GM19025 (cell line): ENCODE measurements at regions not wholly inside any gene's neighbourhood (a gene's known extent, or its start where the extent isn't known, plus 50 kb on each side); places are given as distances from the start of the nearest gene placed in this dataset.
"Not testable (repeated sequence)": the region's sequence is repeated elsewhere in the genome, so short reads cannot be mapped to it uniquely, and the experiment has no call there.

Experiments
- ATAC-seq: cut with Tn5 transposase; IDR thresholded peaks from one replicate; pipeline ENCODE4 v1.9.1; 2021; ENCODE audit warnings: mild to moderate bottlenecking, low read depth, moderate library complexity; ENCODE audit not compliant: unreplicated experiment

DNA sequence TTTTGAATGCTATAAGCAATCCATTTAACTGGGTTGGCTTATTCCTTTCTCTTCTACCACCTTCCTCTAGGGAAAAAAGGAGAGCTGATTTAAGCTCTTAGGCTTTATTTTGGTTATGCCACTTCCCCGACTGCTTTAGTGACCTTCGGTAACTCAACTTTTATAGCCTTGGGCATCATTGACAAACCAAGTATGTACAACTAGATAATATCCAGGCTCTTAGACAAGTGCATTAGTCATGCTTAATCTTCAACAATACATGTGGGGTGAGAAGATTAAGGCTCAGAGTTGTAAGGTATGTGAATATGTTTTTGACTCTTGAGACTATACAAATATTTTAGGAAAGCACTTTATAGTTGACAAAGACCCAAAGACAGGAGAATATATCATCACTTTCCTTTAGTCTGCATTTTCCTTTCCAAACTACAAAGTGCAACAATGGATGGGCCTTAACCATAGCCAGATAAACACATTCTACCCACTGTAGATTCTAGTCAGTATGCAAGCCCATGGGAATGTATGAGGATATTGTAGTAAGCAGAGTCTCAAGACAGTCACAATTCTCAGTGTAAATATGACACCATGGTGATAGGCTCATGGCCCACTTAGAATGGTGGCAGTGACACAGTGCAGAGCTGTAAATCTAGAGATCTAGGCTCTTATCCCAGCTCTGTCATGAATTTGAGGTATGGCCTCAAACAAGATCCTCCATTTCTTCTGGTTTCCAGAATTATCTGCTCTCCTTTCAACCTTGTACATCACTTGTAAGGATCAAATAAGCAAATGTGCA, 1117.3 kb downstream of the SORCS3 start:
- ATAC-seq: no peak

DNA sequence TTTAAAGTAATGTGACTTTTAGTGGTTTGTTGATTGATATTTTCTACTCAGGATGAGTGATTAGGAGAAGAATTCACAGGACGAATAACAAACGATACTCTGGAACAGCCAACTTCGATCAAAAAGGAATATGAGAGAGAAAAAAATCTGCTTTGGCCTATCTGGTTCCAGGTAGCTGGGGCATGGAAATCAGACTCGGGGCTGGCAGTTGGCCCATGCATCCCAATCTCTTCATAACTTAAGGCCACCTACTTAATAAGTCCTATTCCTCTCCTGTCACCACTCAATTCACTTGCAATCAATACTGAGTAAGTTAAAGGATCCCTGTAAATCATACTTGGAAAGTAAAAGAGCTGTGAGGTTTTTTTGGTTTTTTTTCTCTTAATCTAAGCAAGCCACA, 1116.2 kb downstream of the SORCS3 start:
- no peak for ATAC-seq

DNA sequence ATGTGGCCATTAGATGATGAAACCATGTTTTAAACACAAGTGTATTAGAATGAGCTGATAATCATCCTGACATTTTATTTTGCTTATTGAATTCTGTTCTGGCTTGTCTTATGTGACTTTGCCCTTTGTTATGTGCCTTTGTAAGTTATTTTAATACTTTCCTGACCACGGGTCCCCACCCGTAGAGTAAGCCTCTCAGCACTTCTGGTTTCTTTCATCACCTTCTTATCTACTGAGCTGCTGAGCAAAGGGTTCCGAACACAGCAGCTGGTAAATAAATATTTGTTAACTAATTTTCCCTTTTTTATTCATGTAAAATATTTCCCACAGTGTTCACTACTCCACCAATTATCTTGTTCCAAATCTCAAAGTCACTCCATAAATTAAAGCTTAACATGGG, 1115.3 kb downstream of the SORCS3 start:
- no peak for ATAC-seq

DNA sequence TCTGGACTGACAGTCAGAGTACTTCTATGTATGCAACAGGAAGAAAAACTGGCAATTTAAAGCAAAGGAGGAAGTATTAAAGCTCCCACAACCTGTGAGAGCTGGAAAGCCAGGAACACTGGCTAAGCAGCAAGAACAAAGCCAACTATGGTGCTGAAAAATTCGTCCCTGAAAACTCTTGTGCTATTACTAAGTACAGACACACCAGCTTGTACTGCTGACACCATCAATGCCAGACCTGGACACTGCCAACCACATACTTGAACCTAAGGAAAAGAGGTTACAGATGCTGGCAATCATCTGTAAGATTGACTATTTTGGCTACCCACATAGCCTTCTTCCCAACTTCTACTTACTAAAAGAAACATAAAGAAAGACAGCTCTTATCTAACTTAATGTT, 1110.6 kb downstream of the SORCS3 start:
- ATAC-seq: no peak

DNA sequence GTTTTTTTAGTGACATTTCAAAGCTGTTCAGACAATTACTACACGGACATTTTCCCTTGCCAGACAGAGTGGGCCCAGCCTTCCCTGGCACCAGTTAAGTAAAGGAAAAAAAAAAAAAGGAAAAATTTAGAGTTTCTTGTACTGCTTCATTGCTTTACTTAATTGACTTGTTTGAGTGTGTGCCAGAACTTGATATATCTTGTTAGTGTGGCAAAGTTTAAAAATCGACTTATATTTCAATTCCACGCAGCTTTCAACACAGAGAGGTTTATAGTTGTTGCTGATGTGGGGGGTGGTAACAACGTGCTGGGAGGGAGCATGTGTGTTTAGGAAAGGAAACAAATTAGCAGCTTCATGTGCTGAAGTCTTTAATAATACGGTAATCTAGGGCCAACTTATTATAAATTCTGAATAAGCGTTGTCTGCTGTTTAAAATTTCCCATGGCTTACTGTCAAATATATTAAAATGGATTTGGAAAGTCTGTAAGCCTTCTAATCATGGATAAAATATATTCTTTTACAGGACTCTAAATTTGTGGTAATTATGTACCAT, 1104.6 kb downstream of the SORCS3 start:
- ATAC-seq: no peak

DNA sequence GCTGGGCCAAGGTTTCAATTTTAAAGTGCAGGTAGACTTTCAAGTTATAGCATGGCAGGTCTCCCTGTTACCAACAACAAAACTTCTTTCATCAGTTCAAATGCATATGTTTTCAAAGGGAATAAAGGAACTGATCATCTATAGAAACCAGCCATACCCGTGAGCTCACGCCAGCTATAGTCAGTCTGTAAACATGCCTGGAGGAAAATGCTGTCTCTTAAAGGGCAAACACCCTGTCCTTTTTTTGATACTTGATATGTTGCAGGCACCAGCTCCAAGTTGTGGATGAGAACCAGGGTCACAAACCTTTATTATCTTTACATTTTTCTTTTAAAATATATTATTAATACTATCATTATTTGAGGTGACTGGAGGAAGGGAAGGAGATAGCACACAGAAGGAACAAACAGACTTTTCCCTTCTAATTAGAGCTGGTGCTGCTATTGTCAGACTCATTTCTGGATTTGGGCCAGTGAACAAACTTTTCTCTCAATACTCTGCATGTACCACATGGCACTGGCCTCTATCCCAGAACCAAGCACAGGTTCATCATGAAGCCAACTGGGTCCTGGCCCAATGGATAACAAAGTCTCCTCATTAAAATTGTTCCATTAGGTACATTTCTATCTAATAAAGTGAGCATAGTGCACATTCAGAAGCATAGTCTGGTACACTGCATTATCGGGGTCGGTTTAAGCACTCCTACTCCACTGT, 1102.4 kb downstream of the SORCS3 start:
- ATAC-seq: no peak

DNA sequence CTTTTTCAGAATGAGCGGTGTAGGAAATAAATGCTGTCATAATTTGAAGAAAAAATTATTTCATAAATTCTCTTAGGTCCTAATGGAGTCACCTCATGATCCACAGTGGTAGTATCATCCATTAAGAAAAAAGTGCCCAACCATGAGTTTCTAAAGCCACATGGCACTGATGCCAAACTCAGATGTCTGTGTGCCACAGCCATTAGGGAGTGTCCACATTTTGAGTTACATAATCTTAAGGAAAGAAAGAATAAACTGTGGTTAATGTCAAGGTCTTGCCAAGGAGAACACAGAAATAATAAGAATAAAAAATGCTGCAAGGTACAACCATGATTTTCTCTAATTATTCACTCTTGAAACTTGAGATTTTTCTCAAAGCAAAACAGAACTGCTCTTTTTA, 1101.8 kb downstream of the SORCS3 start:
- no peak for ATAC-seq

DNA sequence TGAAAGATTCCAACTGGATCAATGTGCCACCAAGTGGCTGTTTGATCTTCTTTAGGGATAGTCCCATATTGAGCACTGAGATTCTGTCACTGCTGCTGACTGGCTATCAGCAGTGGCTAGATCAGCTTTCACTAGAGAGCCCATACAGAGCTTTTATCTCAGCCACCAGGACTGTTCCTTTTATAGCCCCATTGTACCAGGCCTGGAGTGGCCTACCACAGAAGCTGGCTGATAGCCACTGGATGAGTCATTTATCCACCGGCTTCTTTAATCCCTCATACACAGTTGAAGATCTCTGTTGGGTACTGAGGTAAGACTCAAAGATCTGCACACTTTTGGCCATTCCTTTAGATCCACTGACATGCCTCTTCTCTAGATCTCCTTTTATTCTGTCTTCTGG, 1101.1 kb downstream of the SORCS3 start:
- no peak for ATAC-seq

DNA sequence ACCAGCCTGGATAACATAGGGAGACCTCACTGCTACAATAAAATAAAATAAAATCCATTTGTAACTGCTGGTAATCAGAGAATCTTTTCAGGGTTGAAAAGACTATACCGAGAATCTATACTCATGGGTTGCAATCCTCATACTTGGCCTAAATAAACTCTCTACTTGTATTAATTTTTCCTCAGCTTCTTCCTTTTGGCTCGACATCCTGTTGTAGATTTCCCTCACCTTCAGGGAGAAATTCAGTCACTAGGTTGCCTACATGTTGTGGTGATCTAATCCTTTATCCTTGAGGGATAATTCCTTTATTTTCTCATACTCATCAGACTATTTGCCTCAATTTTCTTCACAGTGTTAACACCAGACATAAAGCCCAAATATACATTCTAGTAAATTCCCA, 1093.4 kb downstream of the SORCS3 start:
- ATAC-seq: no peak

DNA sequence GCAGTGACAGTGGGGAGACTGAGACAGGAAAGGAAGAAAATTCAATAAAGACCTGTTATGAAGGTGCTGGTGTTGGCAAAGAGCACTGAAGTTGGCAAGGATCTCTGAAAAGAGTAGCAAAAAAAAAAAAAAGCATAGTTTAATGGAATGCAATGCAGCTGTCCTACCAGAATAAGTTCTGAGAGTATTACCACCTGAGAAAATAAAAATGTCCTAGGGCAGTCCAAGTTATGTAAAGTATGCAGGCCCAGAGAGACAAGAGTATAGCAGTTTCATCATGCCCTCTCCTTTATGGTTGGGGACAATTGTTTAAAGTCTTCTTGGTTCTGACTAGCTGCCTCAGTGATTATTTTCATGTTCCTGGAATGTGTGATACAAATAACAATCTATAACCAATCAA, 1092.8 kb downstream of the SORCS3 start:
- no peak for ATAC-seq

DNA sequence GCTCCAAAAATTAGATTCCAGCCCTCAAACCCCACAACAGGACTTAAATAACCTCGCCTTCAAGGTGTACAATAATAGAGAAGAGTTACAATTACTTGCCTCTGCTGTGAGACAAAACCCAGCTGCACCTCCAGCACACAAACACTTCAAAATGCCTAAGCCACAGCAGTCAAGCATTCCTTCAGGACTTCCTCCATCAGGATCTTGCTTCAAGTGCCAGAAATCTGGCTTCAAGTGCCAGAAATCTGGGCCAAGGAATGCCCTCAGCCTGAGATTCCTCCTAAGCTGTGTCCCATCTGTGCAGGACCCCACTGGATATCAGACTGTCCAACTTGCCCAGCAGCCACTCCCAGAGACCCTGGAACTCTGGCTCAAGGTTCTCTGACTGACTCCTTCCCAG, 1088.3 kb downstream of the SORCS3 start:
- no peak for ATAC-seq

DNA sequence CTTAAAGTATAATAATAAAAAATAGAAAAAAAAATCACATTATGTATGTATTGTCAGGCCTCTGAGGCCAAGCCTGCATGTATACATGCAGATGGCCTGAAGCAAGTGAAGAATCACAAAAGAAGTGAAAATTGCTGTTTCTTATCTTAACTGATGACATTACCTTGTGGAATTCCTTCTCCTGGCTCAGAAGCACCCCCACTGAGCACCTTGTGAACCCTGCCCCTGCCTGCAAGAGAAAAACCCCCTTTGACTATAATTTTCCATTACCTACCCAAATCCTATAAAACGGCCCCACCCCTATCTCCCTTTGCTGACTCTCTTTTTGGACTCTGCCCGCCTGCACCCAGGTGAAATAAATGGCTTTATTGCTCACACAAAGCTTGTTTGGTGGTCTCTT, 1086.5 kb downstream of the SORCS3 start:
- not testable (repeated sequence) for ATAC-seq

DNA sequence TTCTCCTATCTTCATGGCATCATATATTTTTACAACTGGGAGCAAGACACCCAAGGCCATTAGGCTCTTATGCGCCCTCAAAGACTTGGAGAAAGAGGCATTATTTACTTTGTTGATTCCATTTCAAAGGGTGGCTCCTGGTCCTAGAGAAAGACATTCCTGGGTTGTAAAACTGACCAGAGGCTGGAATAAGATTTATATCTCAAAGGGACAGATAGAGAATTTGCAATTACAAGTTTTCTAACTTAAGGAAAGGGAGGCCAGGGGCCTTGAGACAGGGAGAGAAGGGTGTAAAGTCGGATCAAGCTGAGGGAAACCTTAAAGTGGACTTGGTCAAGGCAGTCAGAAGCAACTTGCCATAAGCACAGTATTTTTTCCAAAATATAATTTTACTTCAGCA, 1086.0 kb downstream of the SORCS3 start:
- no peak for ATAC-seq

DNA sequence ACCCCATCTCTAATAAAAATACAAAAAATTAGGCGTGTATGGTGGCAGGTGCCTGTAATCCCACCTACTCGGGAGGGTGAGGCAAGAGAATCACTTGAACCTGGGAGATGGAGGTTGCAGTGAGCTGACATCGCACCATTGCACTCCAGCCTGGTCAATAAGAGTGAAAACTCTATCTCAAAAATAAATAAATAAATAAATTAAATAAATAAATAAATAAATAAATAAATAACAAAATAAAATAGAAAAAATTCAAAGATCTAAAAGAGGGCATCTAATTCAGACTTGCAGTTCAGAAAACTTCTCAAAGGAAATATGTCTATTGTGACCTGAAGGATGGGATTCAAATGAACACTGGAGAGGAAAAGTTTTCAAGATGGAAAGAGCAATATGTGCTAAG, 1085.1 kb downstream of the SORCS3 start:
- no peak for ATAC-seq

DNA sequence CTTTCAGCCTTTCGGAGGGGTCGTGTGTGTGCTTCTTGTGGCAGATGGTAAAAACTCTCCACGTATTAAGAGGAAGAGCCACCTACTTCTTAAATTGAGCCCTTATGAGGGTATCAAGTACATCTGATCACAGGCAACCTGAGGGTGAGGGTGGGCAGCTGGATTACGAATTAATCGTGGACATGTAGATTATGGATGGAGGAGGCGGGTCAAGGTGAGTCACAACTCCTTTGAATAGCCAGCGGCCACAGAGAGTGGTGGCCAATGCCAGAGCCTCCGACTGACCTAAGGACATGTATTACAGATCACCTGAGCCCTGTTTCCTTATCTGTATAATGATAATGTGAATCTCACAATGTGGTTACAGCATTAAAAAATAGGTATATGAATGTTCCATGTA, 1083.9 kb downstream of the SORCS3 start:
- ATAC-seq: no peak

DNA sequence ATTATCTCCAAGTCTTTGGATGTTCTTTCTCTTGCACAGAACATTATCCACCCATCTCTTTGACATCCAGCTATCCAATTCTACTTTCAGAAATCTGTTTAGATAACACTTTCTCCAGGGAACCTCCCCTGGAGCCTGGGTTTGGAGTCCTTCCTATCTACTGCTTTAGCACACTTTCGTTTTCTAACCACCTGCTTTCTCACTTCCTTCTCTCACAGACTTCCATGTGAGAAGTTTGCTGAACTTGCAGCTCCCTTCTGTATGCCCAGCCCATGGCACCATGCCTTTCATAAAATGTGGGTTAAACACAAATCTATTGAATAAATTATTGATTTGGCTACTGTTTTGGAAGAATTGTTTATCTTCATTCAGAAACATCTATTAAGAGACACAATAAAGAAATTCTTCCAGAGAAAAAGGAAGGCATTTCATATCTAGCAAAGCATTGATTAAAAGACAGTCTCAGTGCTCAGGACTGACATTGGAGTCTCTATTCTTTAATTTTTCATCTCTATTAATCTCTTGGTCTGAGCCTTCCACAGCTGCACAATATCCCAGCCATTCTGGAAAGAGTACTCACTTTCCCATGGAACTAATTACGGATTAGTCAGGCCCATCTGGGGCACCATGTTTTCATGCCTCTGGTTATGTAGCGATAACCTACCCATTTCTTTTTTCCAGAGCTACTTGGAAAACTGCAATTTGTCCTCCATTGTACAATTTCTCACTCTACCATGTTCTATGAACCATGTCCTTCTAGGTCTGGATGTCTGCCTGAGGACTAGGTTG, 1077.3 kb downstream of the SORCS3 start:
- ATAC-seq: no peak

DNA sequence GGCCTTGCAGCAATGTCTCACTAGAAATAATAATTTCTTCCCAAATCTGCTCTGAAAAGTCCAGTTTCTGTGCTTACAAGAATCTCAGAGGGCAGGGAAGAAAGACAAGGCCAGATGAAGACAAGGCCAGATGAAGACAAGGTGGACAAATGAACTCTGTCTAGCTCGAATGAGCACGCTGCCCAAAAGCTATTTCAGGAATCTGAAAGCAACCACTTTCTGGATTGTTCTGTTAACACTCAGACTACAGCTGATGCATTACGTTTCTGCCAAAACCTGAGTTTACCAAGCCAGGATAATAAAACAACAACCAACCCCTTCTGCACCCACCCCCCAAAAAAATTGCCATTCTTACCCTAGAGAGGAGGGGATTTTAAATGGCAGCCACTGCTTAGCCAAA, 1073.6 kb downstream of the SORCS3 start:
- ATAC-seq: no peak

DNA sequence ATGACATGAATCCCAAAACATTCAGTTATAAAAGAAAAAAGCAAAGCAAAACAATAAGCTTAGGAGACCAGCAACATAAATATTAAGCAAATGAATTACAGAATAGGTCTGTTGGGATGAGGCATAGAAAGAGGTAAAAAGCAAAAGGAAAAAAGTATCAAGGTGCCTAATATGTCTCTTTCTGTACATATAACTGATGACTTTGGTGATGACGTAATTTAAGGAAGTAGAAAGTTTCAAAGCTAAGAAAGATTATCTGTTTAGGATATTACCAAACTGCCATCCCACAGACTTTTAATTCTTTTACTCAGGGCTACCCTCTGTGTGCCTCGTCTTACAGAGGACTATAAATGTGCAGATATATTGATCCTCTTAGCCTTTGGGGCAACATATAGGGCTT, 1066.5 kb downstream of the SORCS3 start:
- no peak for ATAC-seq

DNA sequence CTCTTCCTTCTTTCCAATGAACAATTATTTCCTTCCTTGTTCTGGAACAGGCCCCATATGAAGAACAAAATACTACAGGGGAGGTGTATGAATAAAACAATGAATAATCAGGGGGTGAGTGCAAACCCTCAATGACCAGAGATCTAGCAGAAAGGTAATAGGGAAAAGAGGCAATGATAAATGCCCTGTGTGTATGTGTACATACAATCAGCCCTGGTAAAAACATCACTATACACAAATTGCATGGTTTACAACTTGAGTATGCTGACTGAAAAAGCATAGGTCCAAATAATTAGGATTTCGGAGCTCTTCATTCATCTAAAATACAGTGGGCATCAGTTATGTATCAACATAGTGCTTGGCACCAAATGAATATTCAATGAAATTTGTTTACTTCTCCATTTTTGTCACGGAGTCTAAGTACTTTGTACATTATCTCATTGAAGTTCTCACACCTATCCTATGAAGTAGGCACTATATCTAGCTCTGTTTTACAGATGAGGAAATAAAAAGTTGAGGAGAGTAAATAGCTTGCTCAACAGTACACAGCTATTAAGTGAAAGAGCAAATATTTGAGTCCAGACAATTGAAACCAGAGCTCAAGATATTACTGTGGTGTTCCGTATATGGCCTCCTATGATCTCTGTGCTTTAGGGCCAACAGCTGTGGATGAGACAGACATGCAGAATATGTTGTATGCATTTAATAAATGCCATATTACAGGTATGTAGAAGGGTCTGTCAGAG, 1065.4 kb downstream of the SORCS3 start:
- no peak for ATAC-seq

DNA sequence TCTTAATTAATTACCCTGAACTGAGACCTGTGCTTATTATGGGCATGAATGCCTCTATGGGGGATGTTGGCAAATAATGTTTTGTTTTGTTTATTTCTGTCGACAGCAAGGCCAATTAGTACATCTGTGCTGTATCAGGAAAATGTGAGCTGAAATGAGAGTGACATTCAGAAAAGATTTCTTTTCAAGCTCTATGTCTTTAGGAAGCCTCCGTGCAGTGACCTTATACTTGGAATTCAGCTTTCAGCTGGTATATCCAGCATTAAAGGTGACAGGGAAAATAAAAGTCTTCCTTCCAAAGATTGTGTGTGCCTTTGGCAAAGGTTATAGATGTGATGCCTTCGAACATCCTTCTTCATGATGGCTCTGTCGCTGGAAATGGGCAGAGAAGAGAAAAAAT, 1061.1 kb downstream of the SORCS3 start:
- no peak for ATAC-seq
